HG02623 (cell line): ENCODE measurements at regions not wholly inside any gene's neighbourhood (a gene's known extent, or its start where the extent isn't known, plus 50 kb on each side); places are given as distances from the start of the nearest gene placed in this dataset.

Source experiments
- ATAC-seq: cut with Tn5 transposase; IDR thresholded peaks from one replicate; pipeline ENCODE4 v1.9.1; 2021; ENCODE audit warnings: moderate library complexity; ENCODE audit not compliant: unreplicated experiment

DNA sequence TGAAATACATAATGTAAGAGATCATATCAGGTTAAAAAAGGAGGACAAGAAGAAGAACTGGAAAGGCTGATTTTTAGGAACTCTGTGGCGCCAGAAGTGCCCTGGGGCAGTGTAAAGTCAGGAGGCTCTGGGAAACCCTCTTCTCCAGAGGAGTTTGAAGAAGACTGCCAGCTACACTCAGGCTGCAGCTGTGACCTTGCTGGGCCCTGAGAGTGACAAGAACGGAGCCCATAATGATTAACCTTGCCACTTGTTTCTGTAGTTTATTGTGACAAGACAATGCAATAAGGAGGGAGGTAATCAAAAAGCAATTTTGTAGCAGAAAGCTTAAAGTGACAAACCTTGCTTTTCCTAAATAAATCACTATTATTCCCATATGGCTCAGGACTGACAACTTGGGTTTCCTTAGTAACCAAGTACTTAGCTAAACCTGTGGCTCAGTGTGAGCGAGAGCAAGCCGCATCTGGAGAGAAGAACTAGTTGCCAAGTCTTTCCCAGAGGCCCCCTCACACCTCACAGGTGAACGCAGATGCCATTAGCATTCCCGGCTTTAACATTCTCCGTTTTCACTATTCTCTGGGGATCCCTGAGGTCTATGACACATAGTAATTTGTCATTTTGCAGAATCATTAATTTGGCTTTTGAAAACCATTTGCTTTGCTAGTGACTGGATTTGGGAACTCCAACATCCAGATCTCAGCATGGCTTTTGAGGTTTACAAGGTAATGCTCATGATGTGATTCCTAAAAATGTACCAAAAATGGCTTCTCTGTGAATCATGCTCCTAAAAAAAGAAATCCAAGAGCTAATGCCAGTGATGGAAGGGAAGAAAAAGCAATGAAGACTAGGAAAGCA is 115.9 kb downstream of the OMA1 start:
- no peak for ATAC-seq

DNA sequence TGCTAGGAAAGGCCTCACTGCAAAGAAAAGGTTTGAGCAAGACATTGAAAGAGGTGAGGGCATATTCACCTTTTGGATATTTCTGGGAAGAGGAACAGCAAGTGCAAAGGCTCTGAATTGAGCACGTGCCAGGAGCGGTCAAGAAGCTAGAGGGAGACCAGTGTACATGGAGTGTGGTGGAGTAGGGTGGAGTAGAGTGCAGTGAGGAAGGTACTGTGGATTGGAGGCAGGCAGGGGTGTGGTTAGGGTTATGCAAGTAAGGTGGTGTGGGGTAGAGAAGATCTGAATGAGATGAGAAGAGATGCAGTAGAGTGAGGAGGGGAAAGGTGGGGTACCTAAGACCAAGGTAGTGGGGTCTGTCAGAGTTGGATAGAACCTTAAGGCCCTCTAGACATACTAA is 119.6 kb downstream of the OMA1 start:
- ATAC-seq = no peak

DNA sequence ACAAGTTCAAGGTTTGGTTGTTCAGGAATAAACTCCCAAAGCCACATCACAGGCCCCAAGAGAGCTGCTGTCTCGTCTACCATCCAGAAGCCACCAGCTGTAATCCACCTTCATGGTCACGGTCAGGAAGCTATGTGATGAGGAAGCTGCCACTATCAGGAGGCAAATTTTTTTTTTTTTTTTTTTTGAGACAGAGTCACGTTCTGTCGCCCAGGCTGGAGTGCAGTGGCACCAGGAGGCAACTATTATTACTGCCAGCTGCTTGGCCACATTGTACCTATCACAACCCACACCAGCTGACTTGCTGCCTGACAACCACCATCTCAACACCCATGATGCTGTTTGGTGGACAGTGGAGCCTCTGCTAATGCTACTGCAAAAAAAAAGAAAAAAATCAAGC is 124.1 kb downstream of the OMA1 start:
- no peak for ATAC-seq

DNA sequence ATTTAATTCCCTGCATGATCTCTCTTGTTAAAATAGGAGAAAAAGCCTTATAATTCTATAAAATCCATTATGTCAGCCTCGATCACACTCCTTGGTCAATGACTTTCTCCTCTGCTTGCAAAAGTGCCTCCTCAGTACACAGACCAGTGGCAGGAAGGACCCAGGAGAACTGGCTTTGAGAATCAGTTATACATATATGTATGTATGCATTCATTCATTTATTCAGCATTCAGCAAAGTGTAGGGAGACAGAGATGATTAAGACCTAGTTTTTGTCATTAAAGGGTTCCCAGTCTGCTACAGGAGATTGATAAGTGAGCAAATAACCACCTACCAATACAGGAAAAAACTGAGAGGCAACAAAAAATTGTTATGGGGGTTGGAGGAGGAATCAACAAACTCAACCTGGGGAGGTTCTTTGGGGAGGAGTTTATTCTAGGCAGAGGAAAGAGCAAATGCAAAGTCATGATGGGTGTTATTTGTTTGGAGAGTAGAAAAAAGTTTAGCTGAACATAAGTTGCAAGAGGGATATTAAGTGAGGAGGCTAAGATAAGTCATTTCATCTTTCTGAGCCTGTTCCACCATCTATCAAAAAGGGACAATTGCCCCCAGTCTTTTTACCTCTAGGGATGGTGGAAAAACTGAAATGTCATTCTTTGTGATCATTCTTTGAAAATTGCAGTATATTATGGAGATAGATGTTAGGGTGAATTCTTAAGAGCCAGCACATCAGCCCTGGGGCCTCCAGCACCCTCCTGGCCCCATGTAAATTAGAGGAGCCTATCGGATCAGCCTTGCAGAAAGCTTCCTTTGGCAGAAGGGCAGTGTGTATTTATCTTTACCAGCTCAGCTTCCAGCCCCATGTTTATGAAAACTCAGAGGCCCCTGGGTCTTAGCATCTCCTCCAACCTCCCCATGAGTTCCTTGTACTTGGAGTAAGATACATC is 128.0 kb downstream of the OMA1 start:
- ATAC-seq = no peak

DNA sequence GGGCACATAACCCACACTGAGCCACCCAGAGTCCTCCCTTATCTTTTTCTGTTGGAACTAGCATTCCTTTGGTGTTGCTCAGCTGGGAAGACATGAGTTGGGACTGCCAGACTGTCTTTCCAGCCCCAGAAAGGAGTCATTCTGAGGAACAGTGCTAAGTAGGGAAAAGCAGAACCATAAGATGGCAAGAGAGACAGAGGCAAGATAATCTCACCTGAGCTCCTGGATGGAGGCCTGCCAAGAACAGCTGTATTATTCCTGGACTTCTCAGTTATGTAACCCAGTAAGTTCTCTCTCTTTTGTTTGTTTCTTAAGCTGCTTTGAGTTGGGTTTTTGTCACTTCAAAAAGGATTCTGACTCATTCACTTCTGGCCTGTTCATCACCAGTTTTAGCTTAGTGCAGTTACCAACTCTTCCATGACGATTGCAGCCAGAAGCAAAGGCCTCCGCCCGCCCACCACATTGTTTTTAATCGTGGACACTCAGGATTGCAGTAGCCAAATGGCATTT is 134.4 kb downstream of the OMA1 start:
- no peak for ATAC-seq

DNA sequence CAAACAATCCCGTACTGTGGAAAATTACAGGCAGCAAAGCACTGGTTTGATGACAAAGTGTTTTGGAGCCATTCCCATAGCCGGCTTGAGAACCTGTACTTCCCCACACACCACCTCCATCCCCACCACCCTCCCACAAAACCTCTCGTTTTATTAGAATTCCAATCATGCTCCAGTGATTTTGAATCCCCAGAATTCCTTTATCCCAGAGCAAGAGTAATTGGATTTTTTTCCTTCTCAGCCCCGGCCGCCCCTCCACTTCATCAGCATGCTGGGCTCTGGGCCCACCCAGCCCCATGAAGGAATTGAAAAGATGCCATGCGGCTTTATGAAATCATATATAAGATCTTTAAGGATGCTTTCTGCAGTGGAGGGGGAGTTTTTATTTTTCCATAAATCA is 136.6 kb downstream of the OMA1 start:
- ATAC-seq = no peak

DNA sequence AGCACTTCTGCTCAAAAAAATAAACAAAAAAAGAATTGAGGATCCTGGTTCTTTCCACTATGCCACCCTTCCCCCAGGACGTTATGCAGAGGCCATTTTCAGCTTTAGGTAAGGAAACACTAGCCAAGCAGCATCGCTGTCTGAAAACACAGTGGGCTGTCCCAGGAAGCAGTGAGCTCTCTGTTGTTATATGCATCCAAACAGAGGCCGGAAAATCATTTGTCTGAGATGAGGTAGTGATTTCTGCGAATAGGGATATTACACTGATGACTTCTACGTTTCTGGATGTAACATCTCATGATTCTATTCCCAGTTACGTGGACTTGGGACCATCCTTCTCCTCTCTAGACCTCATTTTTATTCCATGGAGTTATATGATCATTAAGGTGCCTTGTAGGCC is 137.2 kb downstream of the OMA1 start:
- ATAC-seq = no peak

GRCh38 chr1:58406301-58407071 is 140.0 kb downstream of the OMA1 start:
- ATAC-seq = no peak

GRCh38 chr1:58405660-58406059 is 140.9 kb downstream of the OMA1 start:
- no peak for ATAC-seq

- no peak for ATAC-seq
Observed at GRCh38 chr1:58403894-58404293, 142.6 kb downstream of the OMA1 start.

DNA sequence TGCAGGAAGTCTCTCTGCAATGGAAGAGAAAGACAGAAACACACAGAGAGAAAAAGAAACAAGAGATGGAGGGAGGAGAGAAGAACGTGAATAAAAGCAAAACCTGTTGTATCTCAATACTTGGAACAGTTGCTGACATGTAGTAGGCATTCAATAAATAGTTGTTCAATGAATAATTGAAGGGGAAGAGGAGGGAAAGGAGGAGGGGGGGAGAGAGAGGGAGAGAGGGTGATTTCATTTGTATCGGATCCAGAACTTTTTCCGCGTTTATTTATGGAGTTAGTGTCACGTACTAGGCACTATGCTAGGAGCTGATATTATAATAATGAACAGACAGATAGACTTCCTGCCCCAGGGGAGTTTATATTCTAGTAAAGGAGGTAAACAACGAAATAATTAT is 144.1 kb downstream of the OMA1 start:
- ATAC-seq = no peak

GRCh38 chr1:58401991-58402390 is 144.5 kb downstream of the OMA1 start:
- ATAC-seq = no peak

GRCh38 chr1:58399176-58399575 is 147.3 kb downstream of the OMA1 start:
- no peak for ATAC-seq

DNA sequence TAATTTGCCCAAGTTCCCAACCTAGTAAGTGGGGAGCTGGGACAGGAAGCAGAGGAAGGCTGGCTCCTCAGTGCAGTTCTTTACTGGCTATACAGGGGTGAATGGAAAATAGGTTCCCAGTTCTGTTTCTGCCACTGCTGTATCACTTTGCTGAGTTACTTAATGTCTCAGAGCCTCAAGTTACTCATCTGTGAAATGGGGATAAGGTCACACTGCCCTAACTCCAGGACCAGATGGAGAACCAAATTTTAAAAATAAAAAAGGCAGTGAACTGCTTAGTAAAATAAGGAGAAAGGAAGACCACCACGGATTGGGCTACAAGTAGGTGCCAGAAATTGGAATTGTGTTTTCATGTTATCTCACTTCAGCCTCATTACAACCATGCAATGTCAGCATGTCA is 147.8 kb downstream of the OMA1 start:
- ATAC-seq = no peak

GRCh38 chr1:58397187-58397820 is 149.2 kb downstream of the OMA1 start:
- no peak for ATAC-seq

DNA sequence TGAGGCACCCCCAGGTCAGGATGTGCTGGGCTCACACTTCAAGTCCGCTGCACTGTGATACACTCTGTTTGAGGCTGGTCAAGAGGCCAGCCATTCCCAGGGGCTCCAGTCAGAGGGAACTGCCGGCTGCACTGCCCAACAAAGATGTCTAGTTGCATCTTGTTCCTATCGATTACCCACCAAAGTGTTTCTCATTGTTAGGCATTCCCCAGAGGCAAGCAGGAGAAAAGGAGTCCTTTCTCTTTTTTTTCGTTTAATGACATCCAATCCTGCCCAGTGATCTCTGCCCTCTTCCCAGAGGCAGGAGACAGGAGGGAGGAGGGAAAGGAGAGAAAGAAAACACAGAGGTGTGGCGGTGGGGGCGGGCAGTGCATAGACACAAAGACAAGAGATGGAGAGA is 150.4 kb downstream of the OMA1 start:
- no peak for ATAC-seq

- no peak for ATAC-seq
Observed at GRCh38 chr1:58395355-58395754, 151.2 kb downstream of the OMA1 start.

DNA sequence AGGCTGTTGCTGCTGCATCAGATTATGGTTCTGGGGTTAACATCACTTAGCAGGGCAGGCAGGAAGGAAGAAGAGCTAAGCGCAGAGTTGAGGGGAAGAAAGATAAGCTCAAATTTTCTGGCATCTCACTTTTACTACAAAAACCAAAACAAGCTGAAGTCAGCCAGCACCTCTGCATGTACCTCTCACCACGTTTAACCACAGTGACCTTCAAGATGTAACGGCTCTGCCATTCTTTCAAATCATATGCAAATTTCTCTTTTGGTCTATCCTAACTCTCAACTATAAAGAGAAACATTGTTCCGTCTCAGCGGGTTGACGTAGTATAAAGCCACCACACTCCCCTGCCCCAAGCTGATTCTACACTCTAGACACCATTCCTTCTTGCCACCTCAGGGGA is 154.4 kb downstream of the OMA1 start:
- no peak for ATAC-seq

- no peak for ATAC-seq
Observed at GRCh38 chr1:58391514-58391913, 155.0 kb downstream of the OMA1 start.

GRCh38 chr1:58391056-58391455 is 155.5 kb downstream of the OMA1 start:
- no peak for ATAC-seq

DNA sequence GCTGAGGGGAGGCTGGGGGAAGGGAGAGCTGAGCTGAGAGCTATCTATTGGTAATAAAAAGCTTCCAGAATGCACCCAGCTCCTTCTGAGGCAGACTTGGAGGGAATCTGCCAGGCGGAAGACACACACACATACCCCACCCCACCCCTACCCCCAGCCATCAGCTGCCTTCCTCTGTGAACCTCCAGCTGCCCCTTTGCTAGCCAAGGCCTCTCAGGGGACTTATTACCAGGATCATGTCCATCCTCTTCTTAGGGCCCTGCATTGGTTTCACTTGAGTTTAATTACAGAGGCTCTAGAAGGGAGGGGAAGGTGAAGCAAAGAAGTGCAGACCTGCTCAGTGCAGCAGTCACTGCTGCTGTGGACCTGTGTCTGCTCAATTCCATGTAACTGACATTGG is 156.4 kb downstream of the OMA1 start:
- ATAC-seq = no peak
